ENCODE measurements at regions not wholly inside any gene's neighbourhood (a gene's known extent, or its start where the extent isn't known, plus 50 kb on each side); places are given as distances from the start of the nearest gene placed in this dataset.
A peak's percentile ranks its signal among the peaks of the same experiment; 100 is the strongest.

DNA sequence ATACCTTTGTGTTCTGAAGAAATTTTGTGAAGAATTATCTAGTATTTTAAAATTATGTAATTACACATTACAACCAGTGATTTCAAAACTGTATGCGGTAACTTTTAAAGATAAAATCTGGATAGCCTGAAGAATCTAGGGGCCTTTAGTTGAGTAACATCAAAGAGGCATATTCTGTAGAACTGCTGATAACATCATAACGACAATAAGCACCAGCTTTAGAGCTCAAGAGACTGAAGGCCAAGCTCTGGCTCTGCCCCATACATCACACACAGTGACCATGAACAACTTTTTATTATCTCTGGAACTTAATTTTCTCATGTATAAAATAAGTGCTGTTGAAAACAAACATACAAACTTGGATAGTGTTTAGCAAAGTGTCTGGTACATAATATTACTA lies 121.1 kb upstream of the RHOBTB1 start:
- TF ChIP-seq, protein P1, sequence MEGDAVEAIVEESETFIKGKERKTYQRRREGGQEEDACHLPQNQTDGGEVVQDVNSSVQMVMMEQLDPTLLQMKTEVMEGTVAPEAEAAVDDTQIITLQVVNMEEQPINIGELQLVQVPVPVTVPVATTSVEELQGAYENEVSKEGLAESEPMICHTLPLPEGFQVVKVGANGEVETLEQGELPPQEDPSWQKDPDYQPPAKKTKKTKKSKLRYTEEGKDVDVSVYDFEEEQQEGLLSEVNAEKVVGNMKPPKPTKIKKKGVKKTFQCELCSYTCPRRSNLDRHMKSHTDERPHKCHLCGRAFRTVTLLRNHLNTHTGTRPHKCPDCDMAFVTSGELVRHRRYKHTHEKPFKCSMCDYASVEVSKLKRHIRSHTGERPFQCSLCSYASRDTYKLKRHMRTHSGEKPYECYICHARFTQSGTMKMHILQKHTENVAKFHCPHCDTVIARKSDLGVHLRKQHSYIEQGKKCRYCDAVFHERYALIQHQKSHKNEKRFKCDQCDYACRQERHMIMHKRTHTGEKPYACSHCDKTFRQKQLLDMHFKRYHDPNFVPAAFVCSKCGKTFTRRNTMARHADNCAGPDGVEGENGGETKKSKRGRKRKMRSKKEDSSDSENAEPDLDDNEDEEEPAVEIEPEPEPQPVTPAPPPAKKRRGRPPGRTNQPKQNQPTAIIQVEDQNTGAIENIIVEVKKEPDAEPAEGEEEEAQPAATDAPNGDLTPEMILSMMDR (IDR thresholded peaks at IDR 0.05; ENCODE audit: low read depth, low read length): no peak

DNA sequence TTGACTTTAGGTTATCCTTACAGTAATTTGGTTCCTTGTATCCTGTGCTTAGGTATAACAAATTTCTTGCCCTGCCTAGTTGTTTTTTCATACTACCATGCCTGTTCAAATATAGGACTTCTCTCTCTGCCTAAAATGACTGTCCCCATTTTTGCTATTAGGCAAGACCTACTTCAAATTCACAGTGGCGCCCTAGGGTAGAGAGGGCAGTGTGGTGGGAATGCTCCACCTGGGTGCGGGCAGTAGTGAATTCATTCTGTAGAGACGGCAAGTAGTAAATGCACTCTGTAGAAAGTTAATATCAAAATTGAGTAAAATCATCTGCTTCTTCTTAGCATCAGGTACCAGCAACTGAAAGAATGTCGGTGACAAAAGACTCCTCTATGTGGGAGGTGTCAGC lies 120.4 kb upstream of the RHOBTB1 start:
- H3K4me3 ChIP-seq (replicated peaks in 1 of 2; ENCODE audit: low read depth in 2 of 2, low read length in 2 of 2): no peak overlapping the region
- TF ChIP-seq, protein P1 (IDR thresholded peaks at IDR 0.05; ENCODE audit: low read depth, low read length): no peak
- DNase-seq (ENCODE audit: low read depth in 2 of 2): no peak

More for the DNA sequence above, 121.1 kb upstream of the RHOBTB1 start:
- no peak for DNase-seq (ENCODE audit: low read depth in 2 of 2)
- no peak overlapping the region for H3K4me3 ChIP-seq (replicated peaks in 1 of 2; ENCODE audit: low read depth in 2 of 2, low read length in 2 of 2)

DNA sequence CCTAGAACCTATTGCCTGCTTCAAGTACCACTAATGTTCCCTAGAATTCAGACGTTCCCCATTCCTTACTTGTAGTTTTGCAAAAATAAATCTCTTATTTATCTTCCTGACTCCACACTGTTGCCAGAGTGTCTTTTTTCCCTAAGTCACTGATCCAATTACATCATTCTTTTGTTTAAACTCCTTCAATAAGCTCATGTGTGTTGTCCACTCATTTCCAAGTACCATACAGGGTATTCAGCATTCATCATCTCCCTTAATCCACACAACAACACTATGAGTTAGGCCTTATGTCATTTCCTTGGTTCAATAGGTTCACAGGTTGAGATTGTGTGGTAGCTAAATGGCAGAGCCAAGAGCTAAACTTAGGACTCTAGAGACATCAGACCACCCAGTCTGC lies 119.9 kb upstream of the RHOBTB1 start:
- DNase-seq (ENCODE audit: low read depth in 2 of 2): peak in 1 of 2 donors; percentile 74
- TF ChIP-seq, protein P1 (IDR thresholded peaks at IDR 0.05; ENCODE audit: low read depth, low read length): no peak

DNA sequence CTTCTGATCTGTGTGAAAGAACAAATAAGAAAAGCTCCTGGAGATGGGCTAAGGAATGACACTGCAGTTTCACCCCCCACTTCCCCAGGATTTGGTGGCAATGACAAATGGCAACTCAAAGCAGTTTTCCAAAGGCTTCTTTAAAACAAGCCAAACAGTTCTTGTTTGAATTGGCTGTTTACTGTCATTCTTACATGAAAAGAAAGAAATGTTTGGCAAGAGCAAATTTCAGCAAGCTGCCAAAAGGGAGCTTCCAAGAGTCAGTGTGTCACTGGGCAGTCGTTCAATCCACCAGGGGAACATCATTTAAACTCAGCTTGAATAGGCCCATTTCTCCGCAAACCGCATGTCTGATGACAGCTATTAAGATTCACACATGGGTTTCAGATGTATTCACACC lies 119.0 kb upstream of the RHOBTB1 start:
- DNase-seq (ENCODE audit: low read depth in 2 of 2): peak in 1 of 2 donors; percentile 62
- H3K4me3 ChIP-seq (replicated peaks in 1 of 2; ENCODE audit: low read depth in 2 of 2, low read length in 2 of 2): no peak overlapping the region
- TF ChIP-seq, protein P1 (IDR thresholded peaks at IDR 0.05; ENCODE audit: low read depth, low read length): no peak

More for the DNA sequence above, 119.9 kb upstream of the RHOBTB1 start:
- no peak overlapping the region for H3K4me3 ChIP-seq (replicated peaks in 1 of 2; ENCODE audit: low read depth in 2 of 2, low read length in 2 of 2)

DNA sequence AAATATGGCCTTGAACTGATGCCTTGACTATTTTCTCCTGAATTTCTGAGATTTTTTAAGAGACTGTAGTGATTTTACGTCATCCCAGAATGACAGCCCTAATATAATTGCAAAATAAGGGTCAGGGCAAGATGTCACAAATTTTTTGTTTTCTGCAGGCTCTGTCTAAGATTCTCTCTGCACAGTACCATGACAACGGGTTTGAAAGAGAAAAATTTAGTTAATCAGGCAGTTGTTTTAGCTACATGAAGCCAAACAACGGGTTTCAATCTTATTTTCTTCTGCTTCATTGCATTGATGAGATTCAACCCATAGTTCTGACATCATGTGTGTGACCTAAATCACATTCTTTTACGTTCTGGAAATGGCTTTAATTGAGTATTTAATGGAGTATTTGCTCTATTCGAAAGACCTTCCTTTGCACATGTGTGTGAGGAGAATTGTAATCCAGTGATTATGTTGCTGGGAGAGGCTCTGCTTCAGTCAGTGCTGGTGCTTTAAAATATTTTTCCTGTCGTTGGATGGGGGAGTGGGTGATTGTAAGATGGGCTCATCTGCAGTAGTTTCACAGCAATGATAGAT lies 118.0 kb upstream of the RHOBTB1 start:
- DNase-seq (ENCODE audit: low read depth in 2 of 2): no peak
- TF ChIP-seq, protein P1 (IDR thresholded peaks at IDR 0.05; ENCODE audit: low read depth, low read length): no peak
- H3K4me3 ChIP-seq (replicated peaks in 1 of 2; ENCODE audit: low read depth in 2 of 2, low read length in 2 of 2): no peak overlapping the region

DNA sequence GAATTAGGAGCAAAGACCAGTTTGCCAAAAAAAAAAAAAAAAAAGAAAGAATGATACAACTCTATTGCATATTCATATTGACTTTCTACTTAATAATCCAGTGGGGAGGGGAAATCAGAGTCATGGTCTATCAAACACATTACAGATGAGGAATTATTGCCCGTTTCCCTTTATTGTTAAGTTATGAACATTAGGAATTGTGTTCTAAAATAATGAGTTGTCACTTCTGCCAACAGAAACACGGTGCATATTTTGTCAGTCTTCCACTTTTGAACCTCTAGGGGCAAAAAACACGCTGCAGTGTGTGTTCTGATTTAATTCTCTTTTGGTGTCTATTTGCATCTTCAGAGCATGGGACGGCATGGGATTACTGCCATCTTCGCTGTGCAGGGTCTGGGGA lies 115.7 kb upstream of the RHOBTB1 start:
- DNase-seq (ENCODE audit: low read depth in 2 of 2): no peak
- TF ChIP-seq, protein P1 (IDR thresholded peaks at IDR 0.05; ENCODE audit: low read depth, low read length): no peak
- no peak overlapping the region for H3K4me3 ChIP-seq (replicated peaks in 1 of 2; ENCODE audit: low read depth in 2 of 2, low read length in 2 of 2)

Data from cardiac fibroblast (primary cell).